HepG2 (cell line): ENCODE measurements at regions not wholly inside any gene's neighbourhood (a gene's known extent, or its start where the extent isn't known, plus 50 kb on each side); places are given as distances from the start of the nearest gene placed in this dataset.

ENCODE experiments used
- ATAC-seq: fragments of 200-7000 bp; cut with Tn5 transposase; 3 replicates; pipeline ENCODE4 v1.9.1; 2020; ENCODE audit warnings: mild to moderate bottlenecking, moderate library complexity
- BruUV-seq: library from RNA; stranded (reverse); fragments of 400-500 nt; replicated peaks from 2 replicates; lab custom pipeline; 2021; lab: Mats Ljungman, UMichigan
- CTCF ChIA-PET: fragments of 300-600 bp; formaldehyde crosslinking; extraction: SDS; loops from one replicate; lab custom pipeline; 2021; ENCODE audit warnings: low total read pairs, inconsistent platforms, low intra/inter-chr PET ratio; lab: Yijun Ruan, JAX
- POLR2A ChIA-PET: fragments of 350-600 bp; sonication (Branson Sonifier 250); formaldehyde crosslinking; loops from one replicate; lab custom pipeline; 2020; ENCODE audit warnings: antibody characterized with exemption, inconsistent platforms; lab: Yijun Ruan, JAX
- DNase-seq: peaks from one replicate; pipeline ENCODE4 v3.0.0-alpha.2; 2015; ENCODE audit warnings: low spot score
- FAIRE-seq: peaks from 3 replicates; lab custom pipeline; 2011; peaks lifted over from hg19 to GRCh38; lab: Jason Lieb, UNC
- H2AFZ ChIP-seq: one replicate; pipeline ENCODE4 v1.6.1; 2011; ENCODE audit warnings: low read length, inconsistent platforms
- H3K27ac ChIP-seq: fragments of 300-600 bp; 3 replicates; pipeline ENCODE4 v1.8.0; 2011; ENCODE audit warnings: mixed run types, mild to moderate bottlenecking, mixed read lengths, low read length, inconsistent platforms; ENCODE audit not compliant: insufficient read depth; ENCODE audit errors: extremely low read length
- H3K27me3 ChIP-seq, 2 experiments: fragments of 200-600 bp in 1 of 2; 2 replicates in 1 of 2; 3 replicates in 1 of 2; pipeline versions ENCODE4 v1.6.0 to v1.8.0; 2011; ENCODE audit warnings: low read length in 2 of 2, mild to moderate bottlenecking in 2 of 2, moderate library complexity in 2 of 2, inconsistent platforms in 1 of 2; ENCODE audit not compliant: insufficient read depth in 2 of 2, control insufficient read depth in 1 of 2
- H3K36me3 ChIP-seq, 2 experiments: fragments of 200-600 bp in 1 of 2; replicated peaks in 1 of 2; 2 replicates in 1 of 2; 3 replicates in 1 of 2; pipeline versions ENCODE4 v1.5.1 to v1.8.0; 2011; ENCODE audit warnings: low read length in 2 of 2, inconsistent platforms in 1 of 2; ENCODE audit not compliant: insufficient read depth in 2 of 2, control insufficient read depth in 1 of 2
- H3K4me1 ChIP-seq: 2 replicates; pipeline ENCODE4 v1.5.1; 2012; ENCODE audit warnings: low read length, inconsistent platforms; ENCODE audit not compliant: insufficient read depth
- H3K4me2 ChIP-seq: 2 replicates; pipeline ENCODE4 v1.6.0; 2011; ENCODE audit warnings: low read depth, low read length, inconsistent platforms
- H3K4me3 ChIP-seq, 3 experiments: fragments of 200-600 bp in 1 of 3; sonication (generic), shearing (Covaris generic) in 1 of 3; replicated peaks in 1 of 3; 2 replicates each; pipeline ENCODE4 v1.5.1; 2011 to 2016; ENCODE audit warnings: low read length in 3 of 3, inconsistent platforms in 2 of 3, low read depth in 2 of 3, mild to moderate bottlenecking in 2 of 3, control low read depth in 1 of 3, mixed read lengths in 1 of 3; ENCODE audit not compliant: insufficient read depth in 1 of 3
- H3K79me2 ChIP-seq: one replicate; pipeline ENCODE4 v1.6.1; 2011; ENCODE audit warnings: low read length, inconsistent platforms; ENCODE audit not compliant: insufficient read depth
- H3K9ac ChIP-seq: 2 replicates; pipeline ENCODE4 v1.6.0; 2011; ENCODE audit warnings: mild to moderate bottlenecking, low read depth, low read length, inconsistent platforms; ENCODE audit not compliant: insufficient read depth
- H3K9me3 ChIP-seq: 2 replicates; pipeline ENCODE4 v1.5.1; 2012; ENCODE audit warnings: mild to moderate bottlenecking, low read length
- H4K20me1 ChIP-seq: 2 replicates; pipeline ENCODE4 v1.6.0; 2011; ENCODE audit warnings: inconsistent platforms, mild to moderate bottlenecking, low read length, moderate library complexity; ENCODE audit not compliant: insufficient read depth
- ZEB1 ChIP-seq: IDR thresholded peaks from 2 replicates; pipeline ENCODE4 v1.6.1; 2012; ENCODE audit warnings: mild to moderate bottlenecking, low read depth, inconsistent platforms; ENCODE audit not compliant: insufficient replicate concordance
- ZFP90 ChIP-seq: sonication (generic); formaldehyde crosslinking; IDR thresholded peaks from 2 replicates; pipeline ENCODE4 v1.8.0; 2022; ENCODE audit warnings: missing genetic modification reagents, mild to moderate bottlenecking, inconsistent platforms, borderline replicate concordance
- ZNF329 ChIP-seq: sonication (generic); formaldehyde crosslinking; IDR thresholded peaks from 2 replicates; pipeline ENCODE4 v1.9.0; 2021; ENCODE audit warnings: low read depth, mild to moderate bottlenecking, missing genetic modification reagents
- WGBS: methylation state at CpG from one replicate; pipeline ENCODE4 v1.1.6; 2017; ENCODE audit warnings: low lambda C conversion rate; 5-methylcytosine and 5-hydroxymethylcytosine counted together
- in situ Hi-C: cut with HindIII; loops from 2 replicates; pipeline ENCODE4 v1.10.0; 2017; ENCODE audit warnings: low pct_unique_long_range_greater_than_20kb; ENCODE audit not compliant: extremely low pct_ligation_motif_present
- intact Hi-C: fragments of 100-400 bp; cut with micrococcal nuclease; formaldehyde crosslinking; loops from one replicate; pipeline ENCODE4 v1.10.0; 2022; ENCODE audit not compliant: unreplicated experiment
- TF ChIP-seq, protein P1 (sequence below): sonication (generic); formaldehyde crosslinking; IDR thresholded peaks from 2 replicates; pipeline ENCODE4 v1.4.0; 2020; ENCODE audit warnings: mild to moderate bottlenecking, missing genetic modification reagents, borderline replicate concordance

DNA sequence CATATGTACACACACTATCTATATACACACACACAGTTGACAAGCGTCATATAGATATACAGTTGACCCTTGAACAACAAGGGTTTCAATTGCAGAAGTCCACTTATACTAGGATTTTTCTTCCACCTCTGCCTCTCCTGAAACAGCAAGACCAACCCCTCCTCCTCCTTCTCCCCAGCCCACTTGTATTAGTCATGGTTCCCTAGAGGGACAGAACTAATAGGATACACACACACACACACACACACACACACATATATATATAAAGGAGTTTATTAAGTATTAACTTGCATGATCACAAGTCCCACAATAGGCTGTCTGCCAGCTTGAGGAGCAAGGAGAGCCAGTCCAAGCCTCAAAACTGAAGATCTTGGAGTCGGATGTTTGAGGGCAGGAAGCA lies 92.9 kb downstream of the DHCR7 start:
- FAIRE-seq (no peak), ATAC-seq (no peak), DNase-seq (no peak)
- H3K79me2 ChIP-seq, result no peaks in the 10 kb centered on the region
- 12% methylated on average over 2 of the region's 2 CpGs for whole genome bisulfite sequencing
- no peak overlapping the region for H3K27ac ChIP-seq
- intact Hi-C loops, result no loop called here
- no peak for TF ChIP-seq ZFP90 (CRISPR knock-in tag)
- no peak for TF ChIP-seq ZEB1
- CTCF ChIA-PET, result no interaction called here
- in situ Hi-C loops, result no loop called here
- no peaks in the 10 kb centered on the region for H3K4me1 ChIP-seq
- H3K36me3 ChIP-seq, result no peaks in the 10 kb centered on the region
- H3K4me2 ChIP-seq, result no peak overlapping the region
- H3K4me3 ChIP-seq, result no peak overlapping the region
- H3K27me3 ChIP-seq, result peaks cover 2 to 30% of the 10 kb centered on the region in 2 experiments; a peak in 2 of 5 replicates
- no peak overlapping the region for H3K9ac ChIP-seq
- no peak overlapping the region for H2AFZ ChIP-seq
- no TSS peak for BruUV-seq
- POLR2A ChIA-PET, result no interaction called here
- no peaks in the 10 kb centered on the region for H4K20me1 ChIP-seq
- no peaks in the 10 kb centered on the region for H3K9me3 ChIP-seq

DNA sequence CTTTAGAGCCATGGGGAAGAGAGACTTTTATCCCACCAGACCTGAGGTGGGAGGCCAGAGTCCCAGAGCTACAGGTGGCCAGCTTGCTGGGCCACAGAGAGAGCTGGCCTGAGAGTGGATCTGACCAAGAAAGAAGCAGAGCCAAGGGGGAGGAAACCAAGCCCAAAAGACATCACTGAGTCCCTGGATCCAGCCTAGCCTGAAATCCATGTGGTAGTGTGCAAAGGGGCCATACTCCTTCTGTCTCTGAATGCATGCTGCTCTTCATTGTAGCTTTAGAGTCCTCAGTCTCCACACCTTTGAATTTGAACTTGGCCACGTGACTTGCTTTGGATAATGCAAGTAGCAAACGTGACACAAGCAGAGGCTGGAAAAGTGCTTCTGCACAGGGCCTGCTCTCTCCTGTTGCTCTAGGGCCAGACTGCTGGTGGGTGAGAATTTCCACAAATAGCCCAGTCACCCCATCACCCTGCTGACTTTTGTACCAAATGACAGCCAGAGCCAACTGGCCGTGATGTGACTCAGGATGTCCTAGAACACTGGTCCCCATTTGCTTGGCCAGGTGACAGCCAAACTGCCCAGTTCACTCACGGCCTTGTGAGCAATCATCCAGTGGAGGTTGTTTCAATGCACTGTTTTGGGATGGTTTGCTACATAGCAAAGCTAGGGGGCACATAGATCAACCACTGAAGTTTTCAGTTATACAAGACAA lies 93.6 kb downstream of the DHCR7 start:
- Histone ChIP-seq H3K36me3 (no peaks in the 10 kb centered on the region), H3K27me3 (peaks cover 5 to 35% of the 10 kb centered on the region in 2 experiments; a peak in 4 of 5 replicates), H3K4me3 (no peak overlapping the region), H3K4me1 (no peaks in the 10 kb centered on the region), H3K4me2 (no peak overlapping the region)
- DNase-seq (no peak), FAIRE-seq (no peak)
- CTCF ChIA-PET, result no interaction called here
- 3% methylated on average over 4 of the region's 4 CpGs for WGBS
- POLR2A ChIA-PET, result no interaction called here
- peak; percentile 91 for TF ChIP-seq ZNF329 (CRISPR knock-in tag)
- TF ChIP-seq, protein P1, sequence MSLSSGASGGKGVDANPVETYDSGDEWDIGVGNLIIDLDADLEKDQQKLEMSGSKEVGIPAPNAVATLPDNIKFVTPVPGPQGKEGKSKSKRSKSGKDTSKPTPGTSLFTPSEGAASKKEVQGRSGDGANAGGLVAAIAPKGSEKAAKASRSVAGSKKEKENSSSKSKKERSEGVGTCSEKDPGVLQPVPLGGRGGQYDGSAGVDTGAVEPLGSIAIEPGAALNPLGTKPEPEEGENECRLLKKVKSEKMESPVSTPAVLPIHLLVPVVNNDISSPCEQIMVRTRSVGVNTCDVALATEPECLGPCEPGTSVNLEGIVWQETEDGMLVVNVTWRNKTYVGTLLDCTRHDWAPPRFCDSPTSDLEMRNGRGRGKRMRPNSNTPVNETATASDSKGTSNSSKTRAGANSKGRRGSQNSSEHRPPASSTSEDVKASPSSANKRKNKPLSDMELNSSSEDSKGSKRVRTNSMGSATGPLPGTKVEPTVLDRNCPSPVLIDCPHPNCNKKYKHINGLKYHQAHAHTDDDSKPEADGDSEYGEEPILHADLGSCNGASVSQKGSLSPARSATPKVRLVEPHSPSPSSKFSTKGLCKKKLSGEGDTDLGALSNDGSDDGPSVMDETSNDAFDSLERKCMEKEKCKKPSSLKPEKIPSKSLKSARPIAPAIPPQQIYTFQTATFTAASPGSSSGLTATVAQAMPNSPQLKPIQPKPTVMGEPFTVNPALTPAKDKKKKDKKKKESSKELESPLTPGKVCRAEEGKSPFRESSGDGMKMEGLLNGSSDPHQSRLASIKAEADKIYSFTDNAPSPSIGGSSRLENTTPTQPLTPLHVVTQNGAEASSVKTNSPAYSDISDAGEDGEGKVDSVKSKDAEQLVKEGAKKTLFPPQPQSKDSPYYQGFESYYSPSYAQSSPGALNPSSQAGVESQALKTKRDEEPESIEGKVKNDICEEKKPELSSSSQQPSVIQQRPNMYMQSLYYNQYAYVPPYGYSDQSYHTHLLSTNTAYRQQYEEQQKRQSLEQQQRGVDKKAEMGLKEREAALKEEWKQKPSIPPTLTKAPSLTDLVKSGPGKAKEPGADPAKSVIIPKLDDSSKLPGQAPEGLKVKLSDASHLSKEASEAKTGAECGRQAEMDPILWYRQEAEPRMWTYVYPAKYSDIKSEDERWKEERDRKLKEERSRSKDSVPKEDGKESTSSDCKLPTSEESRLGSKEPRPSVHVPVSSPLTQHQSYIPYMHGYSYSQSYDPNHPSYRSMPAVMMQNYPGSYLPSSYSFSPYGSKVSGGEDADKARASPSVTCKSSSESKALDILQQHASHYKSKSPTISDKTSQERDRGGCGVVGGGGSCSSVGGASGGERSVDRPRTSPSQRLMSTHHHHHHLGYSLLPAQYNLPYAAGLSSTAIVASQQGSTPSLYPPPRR (CRISPR knock-in tag), result no peak
- TF ChIP-seq, all 625 proteins: peak for 1
- no peak overlapping the region for H3K9ac ChIP-seq
- no peaks in the 10 kb centered on the region for H3K79me2 ChIP-seq
- intact Hi-C loops (no loop called here), in situ Hi-C loops (no loop called here)
- ATAC-seq, result no peak
- H2AFZ ChIP-seq, result no peak overlapping the region
- no peaks in the 10 kb centered on the region for H3K9me3 ChIP-seq
- no peaks in the 10 kb centered on the region for H4K20me1 ChIP-seq
- no peak overlapping the region for H3K27ac ChIP-seq
- BruUV-seq, result no TSS peak
